Activated naive CD8-positive, alpha-beta T cell treated with anti-CD3 and anti-CD28 coated beads for 36 hours (primary cell): ENCODE measurements at regions not wholly inside any gene's neighbourhood (a gene's known extent, or its start where the extent isn't known, plus 50 kb on each side); places are given as distances from the start of the nearest gene placed in this dataset.
"Not testable (repeated sequence)": the region's sequence is repeated elsewhere in the genome, so short reads cannot be mapped to it uniquely, and the experiment has no call there.

Experiments
- DNase-seq: peaks from one replicate; pipeline ENCODE4 v3.0.0; 2021
- H3K27ac Mint-ChIP-seq: one replicate; pipeline ENCODE4 v1.8.0; 2022; ENCODE audit warnings: mild to moderate bottlenecking, moderate library complexity, mixed read lengths
- H3K27me3 Mint-ChIP-seq: one replicate; pipeline ENCODE4 v1.8.0; 2022; ENCODE audit warnings: mild to moderate bottlenecking, mixed read lengths
- H3K36me3 Mint-ChIP-seq: one replicate; pipeline ENCODE4 v1.8.0; 2021; ENCODE audit warnings: mild to moderate bottlenecking, mixed read lengths
- H3K4me1 Mint-ChIP-seq: one replicate; pipeline ENCODE4 v1.8.0; 2021; ENCODE audit warnings: mixed read lengths
- H3K4me3 Mint-ChIP-seq: one replicate; pipeline ENCODE4 v1.8.0; 2022; ENCODE audit warnings: mild to moderate bottlenecking, moderate library complexity, mixed read lengths
- H3K9me3 Mint-ChIP-seq: one replicate; pipeline ENCODE4 v1.8.0; 2022; ENCODE audit warnings: mixed read lengths

DNA sequence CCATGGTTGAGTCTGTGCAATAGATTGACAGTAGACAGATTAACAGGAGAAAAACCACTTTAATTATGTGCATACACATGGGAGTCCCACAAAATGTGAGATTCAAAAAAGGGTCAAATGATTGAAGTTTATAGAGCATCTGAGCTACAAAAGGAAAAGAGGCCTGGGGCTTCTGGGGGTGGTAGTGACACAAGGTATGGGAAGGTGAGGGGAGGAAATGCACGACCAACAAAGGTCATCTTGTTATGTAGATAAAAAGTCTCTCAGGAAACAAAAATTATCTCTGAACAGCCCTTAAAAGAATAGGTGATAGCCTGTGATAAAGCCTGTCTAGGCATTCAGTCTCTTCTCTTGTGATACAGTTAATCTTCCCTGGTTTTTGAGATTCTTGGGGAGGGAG is 141.7 kb downstream of the SEC23IP start:
- Mint-ChIP-seq H3K4me1 (no peaks in the 10 kb centered on the region), H3K4me3 (no peak overlapping the region), H3K9me3 (peaks cover 2% of the 10 kb centered on the region), H3K27me3 (peaks cover 3% of the 10 kb centered on the region), H3K27ac (no peak overlapping the region), H3K36me3 (no peaks in the 10 kb centered on the region)
- no peak for DNase-seq

DNA sequence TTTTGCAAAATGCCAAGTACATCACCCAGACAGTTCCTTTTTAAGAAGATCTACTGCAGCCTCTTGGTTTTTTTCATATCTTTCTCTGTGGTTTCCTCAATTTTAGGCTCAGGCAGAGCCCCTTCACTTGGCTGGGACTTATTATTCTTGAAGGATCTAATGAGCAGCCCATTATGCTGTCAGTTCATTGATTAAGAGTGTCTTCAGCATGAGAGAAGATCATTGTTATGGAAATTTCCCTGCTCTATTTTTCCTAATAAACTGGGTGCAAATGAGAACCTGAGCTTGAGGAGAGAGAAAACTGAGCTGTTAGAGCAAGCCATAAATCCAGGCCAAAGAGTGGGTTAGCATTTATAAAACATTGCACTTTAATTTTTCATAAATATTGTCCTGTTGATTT is 146.5 kb downstream of the SEC23IP start:
- no peak for DNase-seq
- Mint-ChIP-seq H3K4me3 (no peak overlapping the region), H3K9me3 (peaks cover 2% of the 10 kb centered on the region), H3K27me3 (peaks cover 2% of the 10 kb centered on the region), H3K27ac (no peak overlapping the region), H3K36me3 (no peaks in the 10 kb centered on the region), H3K4me1 (no peaks in the 10 kb centered on the region)

DNA sequence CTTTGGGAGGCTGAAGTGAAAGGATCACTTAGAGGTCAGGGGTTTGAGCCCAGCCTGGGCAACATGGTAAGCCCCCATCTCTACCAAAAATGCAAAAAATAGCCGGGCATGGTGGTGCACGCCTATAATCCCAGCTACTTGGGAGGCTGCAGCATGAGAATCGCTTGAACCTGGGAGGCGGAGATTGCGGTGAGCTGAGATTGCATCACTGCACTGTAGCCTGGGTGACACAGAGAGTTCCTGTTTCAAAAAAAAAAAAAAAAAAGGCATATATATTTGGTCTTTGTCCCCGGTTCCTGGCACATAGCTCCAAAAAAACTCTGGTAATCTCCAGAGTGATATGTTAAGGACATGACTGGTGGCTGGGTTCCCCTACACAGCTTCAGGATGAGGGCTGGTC is 147.3 kb downstream of the SEC23IP start:
- Mint-ChIP-seq H3K4me1 (no peaks in the 10 kb centered on the region), H3K27ac (no peak overlapping the region), H3K9me3 (no peaks in the 10 kb centered on the region), H3K27me3 (no peaks in the 10 kb centered on the region), H3K4me3 (no peak overlapping the region), H3K36me3 (no peaks in the 10 kb centered on the region)
- DNase-seq = no peak

DNA sequence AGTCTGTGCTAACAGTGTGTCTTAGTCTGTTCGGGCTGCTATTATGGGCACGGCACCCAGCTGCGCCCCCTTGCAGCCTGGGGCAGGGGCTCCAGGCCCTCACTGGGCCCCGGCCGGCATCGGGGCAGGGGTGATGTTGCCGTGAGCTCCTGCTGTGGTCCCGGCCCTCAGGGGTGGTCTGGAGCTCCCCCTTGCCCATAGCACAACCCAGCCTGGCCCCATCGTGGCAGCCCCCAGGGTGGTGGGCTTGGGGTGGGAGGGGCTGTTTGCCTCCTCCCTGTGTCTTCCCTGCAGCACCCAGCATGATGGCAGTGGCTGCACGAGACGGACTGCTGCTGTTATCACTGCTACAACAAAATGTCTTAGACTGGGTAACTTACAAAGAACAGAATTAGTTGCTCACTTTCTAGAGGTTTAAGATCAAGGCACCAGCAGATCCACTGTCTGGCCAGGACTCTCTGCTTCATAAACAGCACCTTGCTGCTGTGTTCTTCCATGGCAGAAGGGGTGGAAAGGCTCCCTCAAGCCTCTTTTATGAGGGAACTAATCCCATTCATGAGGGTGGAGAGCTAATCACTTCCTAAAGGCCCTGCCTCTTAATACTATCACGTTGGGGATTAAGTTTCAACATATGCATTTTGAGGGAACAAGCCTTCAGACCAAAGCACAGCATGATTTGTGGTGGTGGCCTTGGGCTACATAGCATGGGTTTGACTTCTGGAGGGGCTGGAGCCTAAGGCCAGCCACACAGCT is 149.5 kb downstream of the SEC23IP start:
- H3K9me3 Mint-ChIP-seq = no peaks in the 10 kb centered on the region
- no peaks in the 10 kb centered on the region for H3K4me1 Mint-ChIP-seq
- no peak overlapping the region for H3K4me3 Mint-ChIP-seq
- no peaks in the 10 kb centered on the region for H3K36me3 Mint-ChIP-seq
- DNase-seq = no peak
- no peak overlapping the region for H3K27ac Mint-ChIP-seq
- H3K27me3 Mint-ChIP-seq = no peaks in the 10 kb centered on the region

DNA sequence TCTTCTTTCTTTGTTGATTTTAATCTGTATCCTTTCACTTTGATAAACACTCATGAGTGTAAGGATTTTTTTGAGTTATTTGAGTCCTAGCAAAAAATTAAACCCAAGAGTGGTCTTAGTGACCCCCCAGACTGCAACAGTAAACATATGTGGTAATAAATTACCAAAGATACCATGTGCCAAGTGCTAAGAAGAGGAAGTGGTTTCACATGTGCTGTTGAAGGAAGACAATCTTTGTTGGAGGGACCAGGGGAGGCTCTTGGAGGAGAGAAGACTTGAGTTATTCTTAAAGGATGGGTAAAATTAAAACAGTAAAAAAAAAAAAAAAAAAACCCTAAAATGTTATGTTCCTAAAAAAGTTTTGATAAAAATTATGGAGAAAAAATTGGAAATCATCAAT is 150.2 kb downstream of the SEC23IP start:
- no peak for DNase-seq
- Mint-ChIP-seq H3K27me3 (no peaks in the 10 kb centered on the region), H3K36me3 (no peaks in the 10 kb centered on the region), H3K4me3 (no peak overlapping the region), H3K9me3 (no peaks in the 10 kb centered on the region), H3K27ac (no peak overlapping the region), H3K4me1 (no peaks in the 10 kb centered on the region)

DNA sequence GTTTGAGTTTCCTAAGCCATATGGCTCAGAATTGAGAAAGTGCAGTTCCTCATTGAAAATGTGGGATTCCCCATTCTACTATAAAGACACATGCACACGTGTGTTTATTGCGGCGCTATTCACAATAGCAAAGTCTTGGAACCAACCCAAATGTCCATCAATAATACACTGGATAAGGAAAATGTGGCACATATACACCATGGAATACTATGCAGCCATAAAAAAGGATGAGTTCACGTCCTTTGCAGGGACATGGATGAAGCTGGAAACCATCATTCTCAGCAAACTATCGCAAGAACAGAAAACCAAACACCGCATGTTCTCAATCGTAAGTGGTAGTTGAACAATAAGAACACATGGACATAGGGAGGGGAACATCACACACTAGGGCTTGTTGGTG is 154.8 kb downstream of the SEC23IP start:
- H3K27ac Mint-ChIP-seq, DNase-seq, H3K4me1 Mint-ChIP-seq, H3K36me3 Mint-ChIP-seq, H3K9me3 Mint-ChIP-seq, H3K4me3 Mint-ChIP-seq: not testable (repeated sequence)
- H3K27me3 Mint-ChIP-seq = peaks cover 14% of the 10 kb centered on the region

DNA sequence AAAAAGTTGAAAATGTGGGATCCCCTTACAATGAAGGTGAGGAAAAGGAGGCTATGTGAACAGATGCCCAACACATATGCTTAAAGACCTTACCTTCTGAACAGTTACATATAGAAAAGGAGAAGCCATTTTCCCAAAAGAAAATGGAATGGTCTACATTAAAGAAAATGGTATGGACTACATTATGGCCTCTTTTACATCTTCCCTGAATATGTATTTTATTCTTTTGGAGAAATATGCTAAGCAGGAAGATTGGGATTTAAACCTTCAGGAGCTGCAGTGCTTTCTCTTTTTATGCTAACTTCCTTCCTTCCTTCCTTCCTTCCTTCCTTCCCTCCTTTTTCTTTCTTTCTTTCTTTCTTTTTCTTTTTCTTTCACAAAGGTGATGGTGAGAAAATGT is 155.4 kb downstream of the SEC23IP start:
- Mint-ChIP-seq H3K4me1 (no peaks in the 10 kb centered on the region), H3K36me3 (no peaks in the 10 kb centered on the region), H3K27ac (no peak overlapping the region), H3K27me3 (peaks cover 20% of the 10 kb centered on the region), H3K4me3 (no peak overlapping the region), H3K9me3 (no peaks in the 10 kb centered on the region)
- no peak for DNase-seq

DNA sequence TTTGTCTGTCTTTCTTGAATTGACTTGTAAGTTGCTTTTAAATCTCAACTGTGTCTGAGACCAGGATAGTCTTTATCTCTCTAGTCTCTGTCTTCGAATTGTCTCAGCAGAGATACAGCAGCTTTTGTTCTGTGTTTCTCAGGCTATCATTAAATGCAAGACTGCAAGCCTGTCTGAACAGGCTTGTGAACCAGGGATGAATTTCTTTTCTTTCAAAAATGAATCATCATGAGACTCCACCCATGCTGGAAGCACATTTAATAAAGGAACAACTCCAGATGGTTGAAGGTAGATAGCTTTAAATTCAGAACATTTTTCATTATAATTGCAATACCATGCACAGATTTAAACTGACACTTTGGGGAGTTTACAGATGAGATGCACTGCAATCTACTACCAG is 155.9 kb downstream of the SEC23IP start:
- H3K4me1 Mint-ChIP-seq = no peaks in the 10 kb centered on the region
- no peaks in the 10 kb centered on the region for H3K36me3 Mint-ChIP-seq
- H3K27me3 Mint-ChIP-seq = peaks cover 20% of the 10 kb centered on the region
- no peak overlapping the region for H3K27ac Mint-ChIP-seq
- no peak for DNase-seq
- H3K9me3 Mint-ChIP-seq = no peaks in the 10 kb centered on the region
- H3K4me3 Mint-ChIP-seq = no peak overlapping the region

DNA sequence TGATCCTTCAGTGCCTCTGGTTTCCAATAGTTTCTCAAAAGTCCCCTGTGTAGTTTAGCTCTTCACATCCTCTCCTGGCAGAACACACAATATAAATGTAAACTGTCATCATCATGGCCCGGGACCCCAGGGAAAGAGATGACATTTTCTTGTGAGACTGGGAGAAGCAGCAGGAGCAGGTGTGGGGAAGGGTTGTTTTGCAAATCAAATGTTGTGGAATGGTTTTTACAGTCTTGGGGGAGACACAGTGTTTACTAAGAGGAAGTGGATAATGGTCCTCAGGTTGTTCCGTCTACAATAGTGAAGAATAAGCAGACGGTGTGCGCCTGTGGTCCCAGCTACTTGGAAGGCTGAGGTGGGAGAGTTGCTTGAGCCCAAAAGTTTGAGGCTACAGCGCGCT is 159.1 kb downstream of the SEC23IP start:
- Mint-ChIP-seq H3K36me3 (no peaks in the 10 kb centered on the region), H3K27me3 (peaks cover 26% of the 10 kb centered on the region)
- no peak for DNase-seq

DNA sequence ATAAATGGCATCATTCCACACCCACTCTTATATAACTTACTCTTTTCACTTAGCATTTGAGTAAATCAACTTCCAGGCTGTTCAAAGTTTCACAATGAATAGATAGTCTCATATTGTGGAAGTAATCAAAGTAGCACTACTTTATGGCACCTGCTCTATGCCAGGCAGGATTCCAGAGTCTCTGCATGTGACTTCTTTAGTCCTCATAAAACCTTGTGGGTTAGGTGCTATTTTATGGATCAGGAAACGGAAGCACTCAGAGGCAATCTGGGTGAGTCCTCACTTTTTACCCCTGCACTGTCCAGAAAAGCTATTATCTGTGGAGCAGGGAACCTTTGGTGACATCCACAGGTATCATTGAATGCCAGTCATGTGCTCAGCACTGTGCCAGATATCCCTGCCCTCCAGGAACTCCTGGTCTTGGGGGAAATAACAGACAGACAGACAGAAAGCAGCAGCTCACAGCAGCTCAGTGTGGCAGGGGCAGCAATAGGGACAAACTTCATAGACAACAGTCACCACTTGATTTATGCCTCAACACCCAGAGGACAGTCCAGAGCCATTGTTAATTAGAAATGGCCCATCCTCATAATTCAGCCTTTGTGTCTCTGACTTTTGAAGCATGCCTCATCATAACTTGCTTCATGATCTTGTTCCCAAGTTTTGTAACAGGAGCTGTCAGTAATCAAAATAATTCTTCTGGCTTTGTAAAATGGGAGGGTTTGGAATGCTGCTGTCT is 160.6 kb downstream of the SEC23IP start:
- Mint-ChIP-seq H3K36me3 (no peaks in the 10 kb centered on the region), H3K27ac (no peak overlapping the region), H3K27me3 (peaks cover 34% of the 10 kb centered on the region), H3K9me3 (no peaks in the 10 kb centered on the region), H3K4me3 (no peak overlapping the region), H3K4me1 (no peaks in the 10 kb centered on the region)
- DNase-seq = no peak

More for the DNA sequence above, 159.1 kb downstream of the SEC23IP start:
- H3K27ac Mint-ChIP-seq = no peak overlapping the region
- no peaks in the 10 kb centered on the region for H3K4me1 Mint-ChIP-seq
- no peak overlapping the region for H3K4me3 Mint-ChIP-seq
- H3K9me3 Mint-ChIP-seq = no peaks in the 10 kb centered on the region

DNA sequence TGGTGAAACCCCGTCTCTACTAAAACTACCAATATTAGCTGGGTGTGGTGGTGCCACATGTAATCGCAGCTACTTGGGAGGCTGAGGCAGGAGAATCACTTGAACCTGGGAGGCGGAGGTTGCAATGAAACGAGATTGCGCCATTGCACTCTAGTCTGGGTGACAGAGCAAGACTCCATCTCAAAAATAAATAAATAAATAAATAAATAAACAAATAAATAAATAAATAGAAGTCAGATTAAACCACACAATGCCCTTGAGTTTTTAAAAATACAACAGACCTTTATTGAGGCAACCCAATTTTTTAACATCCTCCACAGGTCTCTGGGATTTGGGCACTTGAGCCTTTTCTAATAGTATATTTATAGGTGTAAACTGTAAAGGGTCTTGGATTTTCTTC is 167.3 kb downstream of the SEC23IP start:
- not testable (repeated sequence) for H3K4me3 Mint-ChIP-seq, H3K4me1 Mint-ChIP-seq, H3K9me3 Mint-ChIP-seq, H3K36me3 Mint-ChIP-seq, H3K27ac Mint-ChIP-seq, DNase-seq
- H3K27me3 Mint-ChIP-seq = peaks cover 21% of the 10 kb centered on the region

DNA sequence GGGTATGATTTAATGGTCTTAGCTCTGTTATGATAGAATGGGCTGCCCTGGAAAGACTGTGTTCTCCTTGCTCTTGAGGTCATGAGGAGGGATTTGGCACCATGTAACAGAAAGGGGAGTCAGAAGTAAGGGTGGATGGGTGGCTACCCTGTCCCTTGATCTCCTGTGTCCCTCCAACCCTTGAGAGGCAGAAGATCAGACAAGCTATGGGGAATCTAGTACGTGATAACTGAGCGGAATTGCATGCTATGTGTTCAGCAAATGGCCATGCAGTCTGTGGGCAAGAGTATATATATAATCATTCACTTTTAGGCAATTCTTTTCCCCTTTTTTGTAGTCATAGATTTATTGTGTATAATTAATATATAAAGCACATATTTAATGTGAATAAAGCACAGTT is 174.9 kb downstream of the SEC23IP start:
- Mint-ChIP-seq H3K27me3 (peaks cover 16% of the 10 kb centered on the region), H3K27ac (no peak overlapping the region), H3K4me1 (no peaks in the 10 kb centered on the region), H3K9me3 (no peaks in the 10 kb centered on the region), H3K4me3 (no peak overlapping the region), H3K36me3 (no peaks in the 10 kb centered on the region)
- no peak for DNase-seq

DNA sequence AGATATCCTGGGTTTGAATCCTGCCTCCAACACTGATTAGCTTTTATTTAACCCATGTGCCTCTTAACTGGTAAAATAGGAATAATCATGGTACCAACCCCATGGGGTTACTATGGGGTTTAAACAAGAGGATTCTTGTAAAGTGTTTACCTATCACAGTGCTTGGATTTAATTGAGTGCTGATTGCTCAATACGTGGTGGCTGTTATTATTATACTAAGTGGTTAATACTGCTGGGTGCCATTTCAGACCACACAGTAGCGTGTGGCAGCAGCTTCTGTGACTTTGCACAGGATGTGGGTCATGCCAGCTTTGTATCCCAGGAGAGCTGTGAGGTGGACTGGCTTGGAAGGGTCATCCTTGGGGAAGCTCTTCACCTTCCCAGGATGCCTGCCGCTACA is 177.2 kb downstream of the SEC23IP start:
- Mint-ChIP-seq H3K4me3 (no peak overlapping the region), H3K36me3 (no peaks in the 10 kb centered on the region), H3K4me1 (no peaks in the 10 kb centered on the region), H3K27me3 (peaks cover 21% of the 10 kb centered on the region), H3K9me3 (no peaks in the 10 kb centered on the region), H3K27ac (no peak overlapping the region)
- no peak for DNase-seq

DNA sequence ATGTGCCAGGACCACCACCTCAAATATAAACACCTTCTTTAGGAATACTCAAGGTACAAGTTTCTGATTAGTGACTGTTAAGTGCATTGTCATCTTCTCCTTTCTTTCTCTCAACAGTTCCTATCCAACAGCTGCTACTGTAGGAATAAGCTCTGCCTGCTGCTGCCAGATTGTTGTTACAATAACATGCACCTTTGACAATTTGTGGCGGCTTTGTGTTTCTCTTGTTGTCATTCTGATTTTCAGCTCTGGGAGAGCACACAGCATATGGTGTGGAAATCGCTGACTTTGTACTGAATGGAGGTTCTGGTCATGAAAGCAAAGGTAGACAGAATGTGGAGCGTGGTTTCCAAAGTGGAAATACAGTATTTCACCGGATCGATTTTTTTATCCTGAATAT is 182.8 kb downstream of the SEC23IP start:
- peaks cover 34% of the 10 kb centered on the region for H3K27me3 Mint-ChIP-seq
- H3K4me1 Mint-ChIP-seq = peaks cover 3% of the 10 kb centered on the region
- no peak for DNase-seq
- no peaks in the 10 kb centered on the region for H3K9me3 Mint-ChIP-seq
- no peak overlapping the region for H3K27ac Mint-ChIP-seq
- no peak overlapping the region for H3K4me3 Mint-ChIP-seq
- H3K36me3 Mint-ChIP-seq = no peaks in the 10 kb centered on the region

DNA sequence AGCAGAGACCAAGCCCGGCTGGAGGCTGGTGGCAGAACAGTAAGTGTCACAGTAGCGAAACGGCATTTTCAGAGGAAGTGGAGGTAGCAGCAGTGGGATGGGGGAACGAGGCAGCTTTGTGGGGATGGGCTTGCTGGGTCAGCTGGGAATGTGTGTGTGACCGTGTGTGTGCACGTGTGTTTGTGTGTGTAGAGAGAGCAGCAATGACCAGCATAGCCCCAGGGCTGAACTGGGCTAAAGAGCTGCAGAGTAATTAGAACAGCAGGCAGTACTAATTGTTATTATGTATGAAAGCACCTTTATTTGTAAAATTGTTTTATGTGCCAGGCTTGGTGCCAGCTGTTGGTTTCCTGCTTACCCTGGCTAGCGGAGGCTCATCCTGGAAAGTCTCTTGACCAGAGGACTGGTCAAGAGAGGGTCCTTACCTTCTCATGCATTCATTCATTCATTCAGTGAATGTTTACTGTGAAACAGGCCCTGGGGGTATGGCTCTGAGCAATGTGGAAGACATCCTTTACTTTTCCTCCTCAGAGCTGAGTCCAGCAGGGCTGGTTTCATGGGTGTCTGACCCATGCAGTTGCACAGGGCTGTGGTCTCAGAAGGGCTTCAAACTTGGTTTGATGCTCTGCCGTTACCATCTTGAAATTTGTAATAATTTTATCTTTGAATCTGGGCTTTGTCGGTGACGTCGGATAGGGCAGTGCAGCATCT is 184.6 kb downstream of the SEC23IP start:
- no peak for DNase-seq
- H3K27ac Mint-ChIP-seq = no peak overlapping the region
- no peaks in the 10 kb centered on the region for H3K36me3 Mint-ChIP-seq
- H3K9me3 Mint-ChIP-seq = no peaks in the 10 kb centered on the region
- no peak overlapping the region for H3K4me3 Mint-ChIP-seq
- H3K4me1 Mint-ChIP-seq = peaks cover 3% of the 10 kb centered on the region
- peaks cover 36% of the 10 kb centered on the region for H3K27me3 Mint-ChIP-seq
